Natural killer cell treated with Interleukin-12 subunit alpha and Interleukin-12 subunit beta and Interleukin-15 and Interleukin-18, amount 100 ng/mL, for 72 hours (primary cell): ENCODE measurements at regions not wholly inside any gene's neighbourhood (a gene's known extent, or its start where the extent isn't known, plus 50 kb on each side); places are given as distances from the start of the nearest gene placed in this dataset.
"Not testable (repeated sequence)": the region's sequence is repeated elsewhere in the genome, so short reads cannot be mapped to it uniquely, and the experiment has no call there.

Source experiments
- ATAC-seq, 2 donors: fragments of 150-1000 bp; cut with Tn5 transposase in 1 of 2; sonication (Bioruptor Pico), chemical (Tn5 transposase) in 1 of 2; 2 replicates each; pipeline ENCODE4 v1.10.0; 2021
- DNase-seq: peaks from one replicate; pipeline ENCODE4 v3.0.0; 2022; ENCODE audit warnings: low spot score
- H3K27ac Mint-ChIP-seq, 2 donors: 1 replicate in 1 of 2; 2 replicates in 1 of 2; pipeline ENCODE4 v1.8.0; 2022; ENCODE audit warnings: mixed read lengths in 2 of 2, mild to moderate bottlenecking in 1 of 2, moderate library complexity in 1 of 2
- H3K27me3 Mint-ChIP-seq, 2 donors: 1 replicate in 1 of 2; 2 replicates in 1 of 2; pipeline ENCODE4 v1.8.0; 2022; ENCODE audit warnings: mixed read lengths in 2 of 2
- H3K36me3 Mint-ChIP-seq: one replicate; pipeline ENCODE4 v1.8.0; 2022; ENCODE audit warnings: mixed read lengths
- H3K4me1 Mint-ChIP-seq, 2 donors: 1 replicate in 1 of 2; 2 replicates in 1 of 2; pipeline ENCODE4 v1.8.0; 2022; ENCODE audit warnings: low read depth in 2 of 2, mixed read lengths in 2 of 2, mild to moderate bottlenecking in 1 of 2
- H3K4me3 Mint-ChIP-seq: one replicate; pipeline ENCODE4 v1.8.0; 2022; ENCODE audit warnings: mixed read lengths
- H3K9me3 Mint-ChIP-seq: 2 replicates; pipeline ENCODE4 v1.8.0; 2022; ENCODE audit warnings: mixed read lengths

DNA sequence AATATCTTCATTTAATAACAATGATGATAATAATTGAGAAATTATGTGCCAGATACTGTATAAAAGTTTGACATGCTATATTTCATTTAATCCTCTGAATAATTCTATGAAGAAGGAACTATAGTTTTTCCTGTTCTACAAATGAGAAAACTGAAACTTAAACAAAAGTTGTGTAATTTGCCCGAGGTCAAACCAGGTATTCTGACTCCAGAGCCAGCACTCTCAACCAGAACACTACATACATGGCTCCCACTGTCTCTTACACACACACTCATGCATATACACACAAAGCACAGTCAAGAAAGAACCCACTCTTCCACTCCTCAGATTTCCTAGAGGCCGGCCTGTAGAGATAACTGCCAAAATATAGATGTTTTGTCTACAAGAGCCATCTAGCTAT is 374.0 kb upstream of the EMCN start:
- Mint-ChIP-seq H3K27me3 (peaks cover 8 to 10% of the 10 kb centered on the region in 2 donors), H3K27ac (no peak overlapping the region), H3K36me3 (peaks cover 18% of the 10 kb centered on the region), H3K9me3 (peaks cover 6% of the 10 kb centered on the region), H3K4me1 (peaks cover 11 to 14% of the 10 kb centered on the region in 2 donors), H3K4me3 (no peak overlapping the region)
- ATAC-seq, result no peak
- DNase-seq, result no peak

GRCh38 chr4:100889898-100890297 is 372.1 kb upstream of the EMCN start:
- no peak for ATAC-seq
- H3K4me1 Mint-ChIP-seq, result peaks cover 2 to 3% of the 10 kb centered on the region in 2 donors
- H3K27me3 Mint-ChIP-seq, result peaks cover 8 to 10% of the 10 kb centered on the region in 2 donors
- no peak for DNase-seq
- H3K4me3 Mint-ChIP-seq, result no peak overlapping the region
- H3K36me3 Mint-ChIP-seq, result peaks cover 34% of the 10 kb centered on the region
- peaks cover 6% of the 10 kb centered on the region for H3K9me3 Mint-ChIP-seq
- H3K27ac Mint-ChIP-seq, result no peak overlapping the region

GRCh38 chr4:100889401-100889800 is 371.6 kb upstream of the EMCN start:
- Mint-ChIP-seq H3K4me3 (no peak overlapping the region), H3K9me3 (peaks cover 6% of the 10 kb centered on the region), H3K36me3 (peaks cover 34% of the 10 kb centered on the region), H3K27me3 (peaks cover 8 to 13% of the 10 kb centered on the region in 2 donors), H3K27ac (no peak overlapping the region), H3K4me1 (no peaks in the 10 kb centered on the region)
- DNase-seq, result no peak
- no peak for ATAC-seq

DNA sequence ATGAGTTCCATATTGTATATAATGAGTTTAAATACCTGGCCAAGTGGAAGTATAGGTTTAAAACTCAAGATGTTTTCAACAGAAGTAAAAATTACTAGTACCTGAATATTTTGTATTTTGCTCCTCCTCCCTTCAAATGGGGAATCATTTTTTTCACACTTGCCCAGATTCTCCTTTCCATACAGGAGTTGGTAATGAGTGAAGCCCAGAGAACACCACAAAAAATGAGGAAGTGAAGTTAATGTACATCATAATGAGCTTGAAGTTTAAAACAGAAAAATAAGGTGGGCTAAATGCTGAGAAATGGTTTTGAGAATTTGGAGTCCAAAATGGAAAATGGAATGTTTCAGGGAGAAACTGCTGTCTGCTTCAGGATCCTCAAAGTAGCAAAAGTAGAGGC is 364.8 kb upstream of the EMCN start:
- H3K27ac Mint-ChIP-seq, result no peak overlapping the region
- H3K27me3 Mint-ChIP-seq, result peaks cover 8 to 18% of the 10 kb centered on the region in 2 donors
- peaks cover 23% of the 10 kb centered on the region for H3K36me3 Mint-ChIP-seq
- DNase-seq (no peak), ATAC-seq (no peak)
- H3K9me3 Mint-ChIP-seq, result peaks cover 4% of the 10 kb centered on the region
- H3K4me3 Mint-ChIP-seq, result no peak overlapping the region
- H3K4me1 Mint-ChIP-seq, result no peaks in the 10 kb centered on the region

GRCh38 chr4:100881283-100881682 is 363.5 kb upstream of the EMCN start:
- ATAC-seq (no peak), DNase-seq (no peak)
- Mint-ChIP-seq H3K27me3 (peaks cover 0 to 10% of the 10 kb centered on the region in 2 donors), H3K4me1 (no peaks in the 10 kb centered on the region), H3K36me3 (peaks cover 12% of the 10 kb centered on the region), H3K4me3 (no peak overlapping the region), H3K9me3 (peaks cover 4% of the 10 kb centered on the region), H3K27ac (no peak overlapping the region)

DNA sequence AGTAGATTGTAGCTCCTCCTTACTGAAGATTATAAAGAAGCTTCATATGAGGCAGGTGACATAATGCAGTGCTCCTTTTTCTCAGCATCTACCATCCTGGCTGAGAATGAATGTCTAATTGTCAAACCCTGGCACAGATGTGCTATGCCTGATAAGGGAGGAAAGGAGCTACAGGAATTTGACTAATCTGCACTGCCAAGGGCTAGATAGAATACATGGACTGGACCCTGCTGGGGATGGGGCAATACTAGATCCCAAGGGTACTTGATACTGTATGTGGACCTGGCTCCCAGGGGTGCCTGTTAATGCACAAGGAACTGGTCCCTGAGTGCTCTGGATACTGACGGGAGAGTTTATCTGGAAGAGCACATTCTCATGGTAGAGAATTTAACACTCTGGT is 362.2 kb upstream of the EMCN start:
- DNase-seq (no peak), ATAC-seq (no peak)
- no peaks in the 10 kb centered on the region for H3K4me1 Mint-ChIP-seq
- H3K9me3 Mint-ChIP-seq, result peaks cover 4% of the 10 kb centered on the region
- peaks cover 0 to 10% of the 10 kb centered on the region in 2 donors for H3K27me3 Mint-ChIP-seq
- no peak overlapping the region for H3K27ac Mint-ChIP-seq
- H3K4me3 Mint-ChIP-seq, result no peak overlapping the region
- no peaks in the 10 kb centered on the region for H3K36me3 Mint-ChIP-seq

GRCh38 chr4:100879471-100879870 is 361.6 kb upstream of the EMCN start:
- Mint-ChIP-seq H3K4me3 (no peak overlapping the region), H3K27ac (no peak overlapping the region), H3K9me3 (peaks cover 4% of the 10 kb centered on the region), H3K27me3 (peaks cover 0 to 7% of the 10 kb centered on the region in 2 donors), H3K36me3 (no peaks in the 10 kb centered on the region), H3K4me1 (no peaks in the 10 kb centered on the region)
- ATAC-seq, result no peak
- no peak for DNase-seq

GRCh38 chr4:100876546-100876945 is 358.7 kb upstream of the EMCN start:
- H3K27ac Mint-ChIP-seq, result no peak overlapping the region
- no peaks in the 10 kb centered on the region for H3K4me1 Mint-ChIP-seq
- H3K4me3 Mint-ChIP-seq, result no peak overlapping the region
- no peaks in the 10 kb centered on the region for H3K36me3 Mint-ChIP-seq
- ATAC-seq (no peak), DNase-seq (no peak)
- peaks cover 7 to 8% of the 10 kb centered on the region in 2 donors for H3K27me3 Mint-ChIP-seq
- peaks cover 4% of the 10 kb centered on the region for H3K9me3 Mint-ChIP-seq

- no peak for ATAC-seq
Observed at GRCh38 chr4:100875296-100876068, 357.7 kb upstream of the EMCN start.

GRCh38 chr4:100872811-100873210 is 355.0 kb upstream of the EMCN start:
- no peak overlapping the region for H3K4me3 Mint-ChIP-seq
- no peaks in the 10 kb centered on the region for H3K9me3 Mint-ChIP-seq
- H3K27me3 Mint-ChIP-seq, result peaks cover 4 to 7% of the 10 kb centered on the region in 2 donors
- no peak for ATAC-seq
- no peak overlapping the region for H3K27ac Mint-ChIP-seq
- no peaks in the 10 kb centered on the region for H3K4me1 Mint-ChIP-seq
- no peaks in the 10 kb centered on the region for H3K36me3 Mint-ChIP-seq
- no peak for DNase-seq

More at GRCh38 chr4:100875296-100876068, 357.7 kb upstream of the EMCN start:
- Mint-ChIP-seq H3K9me3 (peaks cover 4% of the 10 kb centered on the region), H3K4me3 (no peak overlapping the region), H3K36me3 (no peaks in the 10 kb centered on the region), H3K27me3 (peaks cover 7 to 9% of the 10 kb centered on the region in 2 donors), H3K27ac (no peak overlapping the region), H3K4me1 (no peaks in the 10 kb centered on the region)
- DNase-seq, result no peak

DNA sequence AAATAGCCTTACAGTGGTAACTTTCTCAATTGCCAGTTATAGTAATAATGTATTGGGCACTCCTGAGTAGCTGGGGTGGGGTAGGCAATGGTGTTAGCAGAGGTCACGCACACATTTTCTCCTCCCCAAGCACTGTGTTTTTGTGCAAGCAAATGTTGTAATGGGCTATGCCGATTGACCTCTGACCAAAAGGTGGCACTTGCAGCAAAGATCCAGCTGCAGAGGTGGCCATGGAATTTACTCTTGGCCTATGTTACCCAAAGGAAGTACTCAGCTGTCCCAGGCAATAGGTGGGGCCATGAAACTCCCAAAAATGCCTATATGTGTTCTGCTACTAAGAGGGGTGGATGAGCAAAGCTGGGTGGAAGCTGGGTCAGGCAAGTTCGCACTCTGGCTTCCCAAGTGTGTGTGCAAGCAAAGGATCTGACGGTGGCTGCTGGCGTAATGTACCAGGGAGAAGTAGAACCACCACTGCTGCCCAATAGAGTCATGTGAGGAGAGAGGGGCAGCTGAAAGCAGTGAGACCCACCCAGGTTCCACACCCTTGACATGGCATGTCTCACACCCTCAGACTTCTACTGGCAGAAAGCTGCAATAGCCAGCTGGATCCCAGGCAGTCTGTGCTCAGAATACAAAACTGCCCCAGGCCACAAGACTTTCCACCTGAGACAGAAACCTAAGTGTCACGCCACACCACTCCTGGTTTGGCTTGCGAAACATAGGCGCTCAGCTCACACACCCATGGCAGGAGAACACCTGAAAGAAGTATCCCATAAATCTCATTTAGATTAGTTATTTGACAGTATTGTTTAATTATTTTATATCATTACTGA is 353.3 kb upstream of the EMCN start:
- ATAC-seq, result no peak

DNA sequence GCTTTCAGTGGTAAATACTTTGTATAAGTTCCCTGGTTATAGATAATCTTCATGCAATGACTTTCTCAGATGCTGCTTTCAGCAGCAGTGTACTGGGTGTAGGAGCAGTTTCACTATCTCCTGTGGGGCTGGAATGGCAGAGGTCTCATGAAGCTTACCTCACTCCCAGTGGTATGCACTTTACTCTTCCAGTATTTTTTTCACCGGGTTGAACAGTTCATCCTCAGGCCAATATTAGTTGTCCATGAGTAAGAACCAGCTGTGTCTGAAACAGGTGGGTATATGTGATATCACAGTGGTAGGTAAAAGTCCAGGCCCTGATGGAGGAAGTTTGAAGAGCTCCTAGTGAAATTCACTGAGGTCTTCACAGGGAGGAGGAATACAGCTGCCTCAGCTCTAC is 351.5 kb upstream of the EMCN start:
- H3K27me3 Mint-ChIP-seq, result peaks cover 15 to 21% of the 10 kb centered on the region in 2 donors
- H3K36me3 Mint-ChIP-seq, result peaks cover 12% of the 10 kb centered on the region
- no peak for DNase-seq
- H3K4me3 Mint-ChIP-seq, result no peak overlapping the region
- peaks cover 10% of the 10 kb centered on the region for H3K9me3 Mint-ChIP-seq
- H3K27ac Mint-ChIP-seq, result no peak overlapping the region
- H3K4me1 Mint-ChIP-seq, result no peaks in the 10 kb centered on the region
- ATAC-seq, result no peak

More for the DNA sequence above, 353.3 kb upstream of the EMCN start:
- no peak overlapping the region for H3K27ac Mint-ChIP-seq
- H3K4me3 Mint-ChIP-seq, result no peak overlapping the region
- H3K4me1 Mint-ChIP-seq, result no peaks in the 10 kb centered on the region
- peaks cover 6% of the 10 kb centered on the region for H3K36me3 Mint-ChIP-seq
- peaks cover 3% of the 10 kb centered on the region for H3K9me3 Mint-ChIP-seq
- peaks cover 10 to 14% of the 10 kb centered on the region in 2 donors for H3K27me3 Mint-ChIP-seq
- no peak for DNase-seq

- not testable (repeated sequence) for H3K4me3 Mint-ChIP-seq, ATAC-seq, H3K27ac Mint-ChIP-seq, H3K4me1 Mint-ChIP-seq, H3K9me3 Mint-ChIP-seq, DNase-seq
- Mint-ChIP-seq H3K27me3 (peaks cover 13 to 14% of the 10 kb centered on the region in 2 donors), H3K36me3 (peaks cover 18% of the 10 kb centered on the region)
Observed at GRCh38 chr4:100868281-100868680, 350.5 kb upstream of the EMCN start.

GRCh38 chr4:100852326-100852725 is 334.5 kb upstream of the EMCN start:
- no peak overlapping the region for H3K27ac Mint-ChIP-seq
- no peaks in the 10 kb centered on the region for H3K27me3 Mint-ChIP-seq
- no peak overlapping the region for H3K4me3 Mint-ChIP-seq
- no peaks in the 10 kb centered on the region for H3K4me1 Mint-ChIP-seq
- no peak for ATAC-seq
- no peaks in the 10 kb centered on the region for H3K9me3 Mint-ChIP-seq
- no peak for DNase-seq
- H3K36me3 Mint-ChIP-seq, result no peaks in the 10 kb centered on the region
